AG09309 (cell line): ENCODE measurements at regions not wholly inside any gene's neighbourhood (a gene's known extent, or its start where the extent isn't known, plus 50 kb on each side); places are given as distances from the start of the nearest gene placed in this dataset.

ENCODE experiments used
- DNase-seq: peaks from one replicate; pipeline ENCODE4 v3.0.0-alpha.2; 2010; ENCODE audit warnings: low read depth
- H3K4me3 ChIP-seq: 2 replicates; pipeline ENCODE4 v1.5.1; 2011; ENCODE audit warnings: mild to moderate bottlenecking, low read depth, low read length, moderate library complexity; ENCODE audit not compliant: control insufficient read depth
- TF ChIP-seq, protein P1 (sequence below): IDR thresholded peaks from 2 replicates; pipeline ENCODE4 v1.5.1; 2011; ENCODE audit warnings: mild to moderate bottlenecking, low read depth, low read length, inconsistent platforms; ENCODE audit not compliant: insufficient read depth, control insufficient read depth; ENCODE audit errors: missing control alignments

DNA sequence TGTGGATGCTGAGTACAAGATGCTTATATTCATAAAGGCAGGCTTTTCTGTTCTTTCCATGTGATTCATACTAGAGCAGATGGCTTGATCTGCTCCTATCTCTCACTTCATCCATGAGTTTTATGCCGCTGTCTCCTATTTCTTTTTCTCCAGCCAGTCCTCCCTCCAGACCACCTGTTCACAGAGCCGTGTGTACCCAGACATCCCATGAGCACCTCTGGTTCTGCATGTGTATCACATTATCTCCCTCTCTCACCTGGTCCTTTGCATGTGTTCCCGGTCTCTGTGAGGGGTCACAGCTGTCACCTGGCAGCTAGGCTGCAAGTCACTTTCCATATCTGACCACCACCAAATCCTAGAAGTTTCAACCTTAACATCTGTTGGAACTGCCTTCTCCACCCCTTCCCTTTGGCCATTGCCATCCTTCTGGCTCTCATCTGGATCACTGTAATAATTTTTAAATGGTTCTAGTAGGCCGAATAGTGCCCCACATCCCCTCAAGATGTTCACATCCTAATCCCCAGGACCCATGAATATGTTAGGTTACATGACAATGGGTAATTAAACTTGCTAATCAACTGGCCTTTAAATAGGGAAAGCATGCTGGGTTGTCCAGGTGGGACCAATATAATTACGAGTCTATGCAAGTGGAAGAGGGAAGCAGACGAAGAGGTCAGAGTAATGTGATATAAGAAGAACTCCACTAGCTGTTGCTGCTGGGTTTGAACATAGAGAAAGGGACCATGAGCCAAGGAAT lies 168.1 kb downstream of the SNAPC1 start:
- DNase-seq: no peak
- TF ChIP-seq, protein P1, sequence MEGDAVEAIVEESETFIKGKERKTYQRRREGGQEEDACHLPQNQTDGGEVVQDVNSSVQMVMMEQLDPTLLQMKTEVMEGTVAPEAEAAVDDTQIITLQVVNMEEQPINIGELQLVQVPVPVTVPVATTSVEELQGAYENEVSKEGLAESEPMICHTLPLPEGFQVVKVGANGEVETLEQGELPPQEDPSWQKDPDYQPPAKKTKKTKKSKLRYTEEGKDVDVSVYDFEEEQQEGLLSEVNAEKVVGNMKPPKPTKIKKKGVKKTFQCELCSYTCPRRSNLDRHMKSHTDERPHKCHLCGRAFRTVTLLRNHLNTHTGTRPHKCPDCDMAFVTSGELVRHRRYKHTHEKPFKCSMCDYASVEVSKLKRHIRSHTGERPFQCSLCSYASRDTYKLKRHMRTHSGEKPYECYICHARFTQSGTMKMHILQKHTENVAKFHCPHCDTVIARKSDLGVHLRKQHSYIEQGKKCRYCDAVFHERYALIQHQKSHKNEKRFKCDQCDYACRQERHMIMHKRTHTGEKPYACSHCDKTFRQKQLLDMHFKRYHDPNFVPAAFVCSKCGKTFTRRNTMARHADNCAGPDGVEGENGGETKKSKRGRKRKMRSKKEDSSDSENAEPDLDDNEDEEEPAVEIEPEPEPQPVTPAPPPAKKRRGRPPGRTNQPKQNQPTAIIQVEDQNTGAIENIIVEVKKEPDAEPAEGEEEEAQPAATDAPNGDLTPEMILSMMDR: no peak
- H3K4me3 ChIP-seq: no peak overlapping the region

- no peak overlapping the region for H3K4me3 ChIP-seq
- DNase-seq: no peak
- TF ChIP-seq, protein P1: no peak
Observed at GRCh38 chr14:61932974-61933373, 170.8 kb downstream of the SNAPC1 start.

DNA sequence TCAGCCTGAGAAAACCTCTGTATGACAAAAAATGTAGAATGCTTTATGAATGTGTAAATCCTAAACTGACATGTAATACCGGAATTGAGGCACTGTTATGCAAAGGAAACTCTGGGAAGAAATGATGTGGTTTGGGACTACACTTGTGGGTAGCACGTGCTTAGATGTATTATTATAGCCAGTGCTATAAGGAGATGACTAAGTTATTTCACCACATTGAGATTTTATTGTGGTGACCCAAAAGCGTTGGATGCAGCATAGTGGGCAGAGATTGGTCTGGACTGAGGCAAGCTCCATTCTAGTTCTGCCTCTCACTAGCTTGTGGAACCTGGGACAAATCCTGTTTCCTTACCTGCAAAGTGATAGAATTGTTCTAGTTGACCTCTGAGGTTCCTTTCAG lies 172.2 kb downstream of the SNAPC1 start:
- TF ChIP-seq, protein P1: no peak
- H3K4me3 ChIP-seq: no peak overlapping the region
- DNase-seq: peak; percentile 97

GRCh38 chr14:61939776-61940175 lies 177.6 kb downstream of the SNAPC1 start:
- TF ChIP-seq, protein P1: no peak
- no peak for DNase-seq
- no peak overlapping the region for H3K4me3 ChIP-seq

DNA sequence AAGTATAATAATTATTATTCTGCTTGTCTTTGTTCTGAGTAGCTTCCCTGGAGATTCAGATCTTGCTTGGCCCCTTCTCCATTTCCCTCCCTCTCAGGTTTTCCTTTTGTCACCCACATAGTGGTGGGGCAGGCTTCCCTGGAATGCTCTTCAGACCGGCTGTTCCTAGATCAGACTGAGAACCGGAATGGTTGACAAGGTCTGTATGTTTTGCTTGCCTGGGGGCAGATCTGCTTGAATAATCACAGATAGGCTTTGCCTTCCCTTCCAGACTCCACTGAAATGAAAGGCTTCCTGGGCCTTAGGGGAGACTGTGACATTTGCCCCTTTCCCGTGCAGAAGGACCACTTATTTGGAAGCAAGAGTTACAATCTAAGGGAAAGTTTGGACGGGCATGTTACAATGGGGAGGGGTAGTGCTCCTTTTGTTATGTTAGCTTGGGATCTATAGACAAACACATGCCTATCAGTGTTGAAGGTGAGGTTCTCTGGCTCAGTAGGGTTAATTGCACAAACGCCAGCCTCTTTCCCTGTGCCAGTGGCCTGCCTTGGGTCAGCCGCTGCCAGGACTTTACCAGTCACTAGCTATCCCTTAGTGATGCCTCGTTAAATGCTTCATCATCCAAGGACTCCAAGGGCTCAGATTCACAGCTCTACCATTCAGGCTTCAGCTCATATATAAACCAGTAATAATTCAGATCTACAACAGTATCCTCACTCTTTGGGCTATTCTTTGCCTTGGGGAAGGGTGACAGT lies 178.6 kb downstream of the SNAPC1 start:
- no peak overlapping the region for H3K4me3 ChIP-seq
- DNase-seq: no peak
- TF ChIP-seq, protein P1: no peak

- H3K4me3 ChIP-seq: no peak overlapping the region
- no peak for DNase-seq
- TF ChIP-seq, protein P1: no peak
Observed at GRCh38 chr14:61941421-61942150, 179.4 kb downstream of the SNAPC1 start.
